GM12878 (cell line): ENCODE measurements at regions not wholly inside any gene's neighbourhood (a gene's known extent, or its start where the extent isn't known, plus 50 kb on each side); places are given as distances from the start of the nearest gene placed in this dataset.

ENCODE experiments used
- CTCF ChIP-seq, 3 experiments: IDR thresholded peaks in 2 of 3; conservative IDR thresholded peaks in 1 of 3; 2 replicates each; pipeline ENCODE4 v1.5.1; 2011; ENCODE audit warnings: low read depth in 3 of 3, low read length in 3 of 3, mild to moderate bottlenecking in 3 of 3, control low read depth in 2 of 3, moderate library complexity in 2 of 3, inconsistent platforms in 1 of 3, mixed read lengths in 1 of 3; ENCODE audit not compliant: control insufficient read depth in 2 of 3, insufficient read depth in 1 of 3; ENCODE audit errors: extremely low read depth in 1 of 3
- EGR1 ChIP-seq, 2 experiments: IDR thresholded peaks; 1 replicate in 1 of 2; 2 replicates in 1 of 2; pipeline ENCODE4 v1.6.1; 2011 to 2012; ENCODE audit warnings: low read depth in 2 of 2, low read length in 2 of 2, borderline replicate concordance in 1 of 2, mild to moderate bottlenecking in 1 of 2, moderate library complexity in 1 of 2
- ESRRA ChIP-seq: IDR thresholded peaks from 2 replicates; pipeline ENCODE4 v1.6.1; 2012; ENCODE audit warnings: mild to moderate bottlenecking, low read length, improper control_type of control experiment
- ETV6 ChIP-seq, 2 experiments: fragments of 450-650 bp in 1 of 2; IDR thresholded peaks in 1 of 2; conservative IDR thresholded peaks in 1 of 2; 2 replicates each; pipeline ENCODE4 v1.6.1; 2014; ENCODE audit warnings: antibody characterized with exemption in 1 of 2, borderline replicate concordance in 1 of 2, low read depth in 1 of 2, mild to moderate bottlenecking in 1 of 2, moderate library complexity in 1 of 2
- FOXK2 ChIP-seq: fragments of 450-650 bp; IDR thresholded peaks from 2 replicates; pipeline ENCODE4 v1.6.1; 2017; ENCODE audit warnings: mild to moderate bottlenecking, moderate library complexity
- JUND ChIP-seq: IDR thresholded peaks from 2 replicates; pipeline ENCODE4 v1.6.1; 2012; ENCODE audit warnings: low read depth, mild to moderate bottlenecking, low read length, improper control_type of control experiment, moderate library complexity
- MAX ChIP-seq: IDR thresholded peaks from 2 replicates; pipeline ENCODE4 v1.6.1; 2012; ENCODE audit warnings: low read depth, low read length, improper control_type of control experiment
- POLR2A ChIP-seq: IDR thresholded peaks from 2 replicates; pipeline ENCODE4 v1.6.1; 2011; ENCODE audit warnings: low read depth, mild to moderate bottlenecking, low read length
- POLR2AphosphoS5 ChIP-seq: IDR thresholded peaks from 2 replicates; pipeline ENCODE4 v1.6.1; 2011; ENCODE audit warnings: mild to moderate bottlenecking, low read length, inconsistent platforms
- RAD21 ChIP-seq: IDR thresholded peaks from 2 replicates; pipeline ENCODE4 v1.6.1; 2011; ENCODE audit warnings: mild to moderate bottlenecking, low read depth, low read length, moderate library complexity; ENCODE audit not compliant: insufficient read depth
- REST ChIP-seq: IDR thresholded peaks from 2 replicates; pipeline ENCODE4 v1.6.1; 2012; ENCODE audit warnings: mild to moderate bottlenecking, low read depth, low read length
- YY1 ChIP-seq: IDR thresholded peaks from 2 replicates; pipeline ENCODE4 v1.6.1; 2011; ENCODE audit warnings: low read depth, mild to moderate bottlenecking, low read length
- ZSCAN29 ChIP-seq: fragments of 450-650 bp; IDR thresholded peaks from 2 replicates; pipeline ENCODE4 v1.6.1; 2017; ENCODE audit warnings: mild to moderate bottlenecking, moderate library complexity

- TF ChIP-seq YY1 = no peak
- TF ChIP-seq REST = no peak
- no peak for TF ChIP-seq POLR2A
- TF ChIP-seq JUND = no peak
- TF ChIP-seq MAX = no peak
- TF ChIP-seq ZSCAN29 = no peak
- TF ChIP-seq ESRRA = no peak
- no peak for TF ChIP-seq CTCF (IDR thresholded peaks at IDR 0.05 in 2 of 3, conservative IDR thresholded peaks at IDR 0.05 in 1 of 3; ENCODE audit: control insufficient read depth in 2 of 3, extremely low read depth in 1 of 3, insufficient read depth in 1 of 3, low read depth in 3 of 3, low read length in 3 of 3)
- TF ChIP-seq RAD21 = no peak
- no peak for TF ChIP-seq EGR1 (IDR thresholded peaks at IDR 0.05; ENCODE audit: borderline replicate concordance in 1 of 2, low read depth in 2 of 2, low read length in 2 of 2)
- no peak for TF ChIP-seq ETV6 (conservative IDR thresholded peaks at IDR 0.05 in 1 of 2, IDR thresholded peaks at IDR 0.05 in 1 of 2; ENCODE audit: borderline replicate concordance in 1 of 2, low read depth in 1 of 2)
- TF ChIP-seq POLR2AphosphoS5 = no peak
- TF ChIP-seq FOXK2 = no peak
These were observed 85.6 kb downstream of the BMP4 start for GRCh38 chr14:53871011-53871410.
